Frontal cortex (tissue), 3 donors: ENCODE measurements at regions not wholly inside any gene's neighbourhood (a gene's known extent, or its start where the extent isn't known, plus 50 kb on each side); places are given as distances from the start of the nearest gene placed in this dataset.

Experiments used
- DNase-seq, 2 donors: peaks; one replicate each; pipeline ENCODE4 v3.0.0; 2012; ENCODE audit warnings: low spot score in 2 of 2
- FAIRE-seq: peaks from 2 replicates; lab custom pipeline; 2012; peaks lifted over from hg19 to GRCh38; lab: Jason Lieb, UNC
- donor health status: control.
- donor health status: control.
- donor health status: control.

GRCh38 chr11:19392847-19393518 is 152.2 kb upstream of the E2F8 start:
- FAIRE-seq (no peak), DNase-seq (no peak)

- FAIRE-seq (no peak), DNase-seq (no peak)
Observed at GRCh38 chr11:19392321-19392720, 151.6 kb upstream of the E2F8 start.

- FAIRE-seq (no peak), DNase-seq (no peak)
Observed at GRCh38 chr11:19391652-19392051, 150.9 kb upstream of the E2F8 start.

- DNase-seq (no peak), FAIRE-seq (no peak)
Observed at GRCh38 chr11:19391026-19391425, 150.3 kb upstream of the E2F8 start.

GRCh38 chr11:19389787-19390303 is 149.1 kb upstream of the E2F8 start:
- no peak for DNase-seq
- FAIRE-seq, result no peak

GRCh38 chr11:19382131-19382611 is 141.4 kb upstream of the E2F8 start:
- no peak for FAIRE-seq
- DNase-seq, result no peak

DNA sequence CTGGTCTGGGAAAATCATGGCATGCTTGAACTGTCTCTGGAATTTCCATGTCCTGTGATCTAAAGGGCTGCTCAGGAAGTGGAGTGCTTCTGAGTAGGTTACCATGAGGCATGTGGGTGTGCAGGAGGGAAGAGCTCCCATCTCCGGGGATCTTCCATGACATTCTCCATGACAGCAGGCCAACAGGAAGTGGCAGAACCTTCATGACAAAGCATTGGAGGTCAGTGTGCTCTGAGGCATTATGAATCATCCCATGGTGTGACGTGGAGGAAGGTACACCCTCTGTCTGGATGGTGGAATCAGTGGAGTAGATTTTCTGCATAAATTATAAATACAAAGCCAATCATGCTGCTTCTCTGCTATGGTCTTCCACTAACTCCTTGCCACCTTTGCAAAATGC is 139.6 kb upstream of the E2F8 start:
- FAIRE-seq, result no peak
- DNase-seq, result no peak

GRCh38 chr11:19379465-19379864 is 138.7 kb upstream of the E2F8 start:
- FAIRE-seq (no peak), DNase-seq (no peak)

DNA sequence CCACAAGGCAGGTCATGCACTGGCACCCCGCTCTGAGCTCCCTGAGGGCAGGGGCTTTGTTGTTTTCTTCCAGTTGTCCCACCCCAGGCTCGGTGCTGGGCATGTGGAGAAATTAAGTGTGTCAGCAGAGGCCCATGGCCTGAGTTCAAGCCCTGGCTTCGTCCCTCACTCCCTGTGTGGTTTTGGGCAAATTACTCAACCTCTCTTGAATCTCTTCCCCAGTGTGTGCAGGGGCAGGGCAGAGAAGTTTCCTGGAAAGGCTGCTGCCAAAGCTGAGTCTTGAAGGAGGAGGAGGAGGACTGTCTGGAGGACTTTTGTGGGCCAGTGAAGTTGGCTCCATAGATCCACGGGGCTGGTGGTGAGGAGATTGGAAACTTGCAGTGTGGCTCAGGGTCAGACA is 138.1 kb upstream of the E2F8 start:
- DNase-seq (no peak), FAIRE-seq (no peak)

DNA sequence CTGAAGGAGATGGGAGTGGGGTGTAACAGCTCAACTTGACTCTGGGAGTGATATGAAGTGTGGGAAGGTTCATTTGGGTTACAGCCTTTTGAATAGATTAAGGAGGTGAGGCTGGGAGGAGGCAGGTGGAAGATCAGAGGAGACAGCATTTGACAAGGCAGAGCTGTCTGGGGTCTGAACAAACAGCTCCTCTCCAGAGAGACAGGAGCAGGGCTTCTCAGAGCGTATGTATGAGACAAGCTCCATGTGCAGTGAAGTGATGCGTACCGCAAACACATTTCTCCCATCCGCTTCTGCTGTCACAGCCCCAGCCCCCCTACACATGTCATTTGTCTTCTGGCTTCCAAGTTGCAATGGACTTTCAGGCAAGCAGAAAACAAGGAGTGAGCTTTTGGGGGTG is 137.1 kb upstream of the E2F8 start:
- DNase-seq (no peak), FAIRE-seq (no peak)

- no peak for DNase-seq
- no peak for FAIRE-seq
Observed at GRCh38 chr11:19375440-19375839, 134.7 kb upstream of the E2F8 start.

DNA sequence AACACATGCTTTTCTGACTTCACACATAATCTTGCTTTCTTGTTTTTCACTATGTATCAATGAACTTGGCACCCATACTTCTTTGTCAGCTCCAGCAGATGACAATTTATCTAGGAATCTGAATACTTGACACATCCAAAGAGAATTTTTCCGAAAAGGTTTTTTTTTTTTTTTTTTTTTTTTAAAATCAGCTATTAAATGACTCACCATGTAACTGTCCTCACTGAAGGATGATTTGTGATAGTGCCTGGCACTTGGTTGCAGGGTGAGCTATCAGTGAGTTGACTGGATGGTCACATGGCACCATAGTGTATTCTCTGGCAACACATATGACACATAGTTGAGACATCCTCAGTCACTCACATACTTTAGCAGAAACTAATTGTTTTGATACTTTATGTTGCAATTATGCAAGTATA is 133.4 kb upstream of the E2F8 start:
- FAIRE-seq (no peak), DNase-seq (no peak)

DNA sequence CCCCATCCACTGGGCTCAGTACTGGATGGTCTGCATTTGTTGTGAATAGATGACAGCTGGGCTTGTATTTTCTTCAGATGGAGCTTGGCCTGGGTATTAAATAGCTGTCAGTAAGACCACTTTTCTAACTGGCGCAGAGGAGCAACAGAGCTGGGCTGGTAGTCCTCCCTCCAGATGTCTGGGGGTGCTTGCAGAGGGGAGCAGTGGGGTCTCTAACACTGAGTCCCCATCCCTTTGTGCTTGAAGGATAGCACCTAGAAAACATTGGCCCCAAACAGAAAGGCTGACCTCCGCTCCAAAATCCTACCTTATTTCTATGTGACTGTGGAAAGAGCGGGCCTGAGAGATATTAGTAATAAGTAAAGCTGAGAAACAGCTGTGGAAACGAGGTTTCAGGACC is 131.6 kb upstream of the E2F8 start:
- DNase-seq (no peak), FAIRE-seq (no peak)

GRCh38 chr11:19370100-19370861 is 129.5 kb upstream of the E2F8 start:
- DNase-seq, result no peak
- FAIRE-seq, result no peak

- DNase-seq, result no peak
- no peak for FAIRE-seq
Observed at GRCh38 chr11:19368726-19369375, 128.1 kb upstream of the E2F8 start.

DNA sequence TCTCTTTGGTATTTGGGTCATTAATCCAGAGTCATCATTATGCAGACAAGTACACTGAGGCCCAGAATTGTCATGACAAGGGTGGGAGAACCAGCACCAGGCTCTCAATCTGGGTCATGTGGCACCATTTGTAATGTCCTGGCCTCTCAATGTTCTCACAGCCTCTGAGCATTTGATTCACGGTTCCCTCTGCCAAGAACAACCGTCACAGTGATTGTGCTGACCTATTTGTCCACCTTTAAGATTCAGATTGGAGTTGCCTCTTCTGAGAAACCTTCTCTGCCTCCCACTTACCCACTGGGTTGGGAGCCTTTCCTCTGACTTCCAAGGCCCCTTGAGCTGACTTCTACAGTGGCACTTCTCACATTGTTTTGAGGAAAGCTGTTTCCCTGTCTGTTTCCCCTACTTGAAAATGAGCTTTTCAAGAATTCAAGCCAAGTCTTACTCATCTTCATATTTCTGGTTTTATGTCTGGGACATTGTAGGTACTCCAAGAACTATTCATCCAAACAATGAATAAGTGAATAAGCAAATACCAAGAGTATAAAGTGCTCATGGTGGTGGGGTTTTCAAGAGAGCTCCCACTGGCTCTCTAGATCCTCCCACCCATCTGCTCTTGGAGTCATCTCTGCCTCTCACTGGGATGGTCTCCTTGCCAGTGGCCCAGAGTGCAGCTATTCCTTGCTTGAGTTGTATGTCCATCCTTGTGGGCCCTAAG is 126.4 kb upstream of the E2F8 start:
- DNase-seq (no peak), FAIRE-seq (no peak)

DNA sequence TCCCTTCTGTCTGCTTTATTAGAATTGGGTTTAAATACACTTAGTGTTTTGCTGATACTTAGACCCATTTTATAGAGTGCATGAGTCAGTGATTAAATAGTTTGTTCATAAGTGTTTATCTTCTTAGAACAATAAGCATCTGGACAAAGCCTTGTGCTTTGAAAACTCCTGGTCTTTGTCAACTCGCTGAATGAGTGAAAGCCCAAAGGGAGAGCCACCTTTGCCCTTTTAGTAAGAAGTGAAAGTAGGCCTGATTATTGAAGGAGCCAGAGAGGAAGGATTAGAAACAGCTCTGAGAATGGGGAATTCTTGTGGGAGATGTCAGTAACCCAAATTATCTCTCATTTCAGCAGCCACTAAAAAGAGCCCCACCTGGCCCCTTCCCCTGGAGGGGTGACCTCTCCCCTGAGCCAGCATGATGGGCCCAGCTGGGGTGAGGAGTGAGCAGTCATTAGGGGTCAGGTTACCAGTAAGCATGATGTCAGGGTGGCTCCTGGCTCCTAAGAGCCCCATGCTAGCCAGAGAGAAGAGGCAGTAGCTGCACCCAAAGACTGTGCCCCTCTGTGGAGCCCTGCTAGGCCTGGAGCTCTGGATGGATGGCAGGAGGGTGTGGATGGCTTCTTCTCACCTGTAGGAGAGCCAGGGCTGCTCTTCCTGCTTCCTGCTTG is 125.1 kb upstream of the E2F8 start:
- no peak for FAIRE-seq
- no peak for DNase-seq

- FAIRE-seq (no peak), DNase-seq (no peak)
Observed at GRCh38 chr11:19359221-19360000, 118.7 kb upstream of the E2F8 start.

- FAIRE-seq (no peak), DNase-seq (no peak)
Observed at GRCh38 chr11:19357943-19358342, 117.2 kb upstream of the E2F8 start.
